ENCODE measurements at regions not wholly inside any gene's neighbourhood (a gene's known extent, or its start where the extent isn't known, plus 50 kb on each side); places are given as distances from the start of the nearest gene placed in this dataset.
"Not testable (repeated sequence)": the region's sequence is repeated elsewhere in the genome, so short reads cannot be mapped to it uniquely, and the experiment has no call there.

DNA sequence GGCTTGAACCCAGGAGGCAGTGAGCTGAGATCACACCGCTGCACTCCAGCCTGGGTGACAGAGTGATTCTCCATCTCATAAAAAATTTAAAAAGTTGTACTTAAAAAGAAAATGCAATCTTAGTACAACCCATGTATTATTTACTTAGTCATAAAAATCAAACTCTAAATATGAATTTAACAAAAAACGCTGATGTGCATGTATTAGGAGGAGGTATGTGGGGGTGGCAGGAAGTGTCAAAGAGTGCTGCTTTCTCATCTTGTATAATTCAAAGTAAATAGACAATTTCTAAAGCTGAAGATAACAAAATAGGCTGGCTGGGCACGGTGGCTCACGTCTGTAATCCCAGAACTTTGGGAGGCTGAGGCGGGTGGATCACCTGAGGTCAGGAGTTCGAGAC is 81.0 kb upstream of the NRBF2 start:
- Histone ChIP-seq H3K4me1 (ENCODE audit: control insufficient read depth, insufficient read depth, low read length, poor library complexity, severe bottlenecking) (no peaks in the 10 kb centered on the region), H3K36me3 (ENCODE audit: control insufficient read depth, insufficient read depth, low read length) (no peaks in the 10 kb centered on the region), H3K4me3 (ENCODE audit: extremely low read depth, insufficient read depth, low read length, poor library complexity, severe bottlenecking) (no peak overlapping the region), H3K9me3 (ENCODE audit: control insufficient read depth, low read length) (no peaks in the 10 kb centered on the region), H3K27ac (ENCODE audit: low read depth, low read length, severe bottlenecking) (no peak overlapping the region)
- WGBS, 2 experiments (ENCODE audit: insufficient coverage in 2 of 2): 86% methylated on average over 4 of the region's 6 CpGs; no CpG with 5 or more reads in 1 of the 2 experiments

DNA sequence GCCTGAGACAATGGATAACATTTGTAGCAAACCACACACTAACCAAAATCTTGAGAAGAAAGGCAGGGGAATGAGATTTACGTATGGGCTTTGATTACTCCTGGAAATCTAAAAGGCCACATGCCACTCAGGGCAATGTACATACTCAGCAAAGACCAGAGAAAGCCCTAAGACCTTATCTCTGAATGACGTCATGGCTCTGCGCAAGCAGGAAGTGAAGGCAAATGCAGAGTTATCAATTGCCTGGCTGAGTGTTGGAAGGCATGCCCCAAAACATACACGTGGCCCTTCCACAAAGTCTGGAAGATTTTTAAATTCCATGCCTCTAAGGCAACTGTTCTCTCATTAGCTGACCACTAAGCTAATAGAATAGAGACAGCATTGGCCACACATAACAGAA is 90.9 kb upstream of the NRBF2 start:
- peak overlapping the region; percentile 66 for H3K27ac ChIP-seq (ENCODE audit: low read depth, low read length, severe bottlenecking)
- peaks cover 7% of the 10 kb centered on the region for H3K4me1 ChIP-seq (ENCODE audit: control insufficient read depth, insufficient read depth, low read length, poor library complexity, severe bottlenecking)
- WGBS, 2 experiments (ENCODE audit: insufficient coverage in 2 of 2): 74 to 77% methylated on average over 2 to 3 of the region's 4 CpGs

GRCh38 chr10:63033616-63034185 is 99.4 kb upstream of the NRBF2 start:
- not testable (repeated sequence) for H3K36me3 ChIP-seq (ENCODE audit: control insufficient read depth, insufficient read depth, low read length); H3K9me3 ChIP-seq (ENCODE audit: control insufficient read depth, low read length); H3K4me1 ChIP-seq (ENCODE audit: control insufficient read depth, insufficient read depth, low read length, poor library complexity, severe bottlenecking); H3K27ac ChIP-seq (ENCODE audit: low read depth, low read length, severe bottlenecking); H3K4me3 ChIP-seq (ENCODE audit: extremely low read depth, insufficient read depth, low read length, poor library complexity, severe bottlenecking)
- 98% methylated on average over 12 of the region's 42 CpGs; no CpG with 5 or more reads in 1 of the 2 experiments for WGBS, 2 experiments (ENCODE audit: insufficient coverage in 2 of 2)

More for the DNA sequence above, 90.9 kb upstream of the NRBF2 start:
- Histone ChIP-seq H3K4me3 (ENCODE audit: extremely low read depth, insufficient read depth, low read length, poor library complexity, severe bottlenecking) (no peak overlapping the region), H3K9me3 (ENCODE audit: control insufficient read depth, low read length) (peaks cover 6% of the 10 kb centered on the region), H3K36me3 (ENCODE audit: control insufficient read depth, insufficient read depth, low read length) (no peaks in the 10 kb centered on the region)

DNA sequence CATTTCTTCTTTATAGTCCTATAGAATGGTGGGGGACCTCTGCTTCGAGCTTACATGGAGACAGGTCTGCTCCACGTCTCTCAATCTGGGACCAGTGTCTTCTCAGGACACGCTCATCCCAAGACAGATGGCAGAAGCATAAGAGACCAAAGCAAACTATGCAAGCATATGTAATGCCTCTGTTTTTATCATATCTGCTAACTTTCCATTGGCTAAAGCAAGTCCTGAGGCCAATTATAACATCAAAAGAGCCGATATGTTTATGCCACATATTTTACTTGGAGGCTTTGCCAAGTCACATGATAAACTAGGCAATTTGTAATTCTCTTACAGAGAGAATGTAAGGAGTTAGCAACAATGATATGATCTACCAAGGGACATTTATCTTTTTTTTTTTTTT is 102.6 kb upstream of the NRBF2 start:
- Histone ChIP-seq H3K9me3 (ENCODE audit: control insufficient read depth, low read length) (no peaks in the 10 kb centered on the region), H3K27ac (ENCODE audit: low read depth, low read length, severe bottlenecking) (no peak overlapping the region), H3K4me1 (ENCODE audit: control insufficient read depth, insufficient read depth, low read length, poor library complexity, severe bottlenecking) (no peaks in the 10 kb centered on the region), H3K4me3 (ENCODE audit: extremely low read depth, insufficient read depth, low read length, poor library complexity, severe bottlenecking) (no peak overlapping the region), H3K36me3 (ENCODE audit: control insufficient read depth, insufficient read depth, low read length) (no peaks in the 10 kb centered on the region)
- 80 to 100% methylated on average over 3 of the region's 4 CpGs for WGBS, 2 experiments (ENCODE audit: insufficient coverage in 2 of 2)

- no peaks in the 10 kb centered on the region for H3K4me1 ChIP-seq (ENCODE audit: control insufficient read depth, insufficient read depth, low read length, poor library complexity, severe bottlenecking)
- H3K27ac ChIP-seq (ENCODE audit: low read depth, low read length, severe bottlenecking): no peak overlapping the region
These were observed 105.6 kb upstream of the NRBF2 start for GRCh38 chr10:63027531-63027930.

GRCh38 chr10:63021225-63021624 is 111.9 kb upstream of the NRBF2 start:
- no peaks in the 10 kb centered on the region for H3K36me3 ChIP-seq (ENCODE audit: control insufficient read depth, insufficient read depth, low read length)
- no peaks in the 10 kb centered on the region for H3K4me1 ChIP-seq (ENCODE audit: control insufficient read depth, insufficient read depth, low read length, poor library complexity, severe bottlenecking)
- H3K4me3 ChIP-seq (ENCODE audit: extremely low read depth, insufficient read depth, low read length, poor library complexity, severe bottlenecking): no peak overlapping the region
- no peaks in the 10 kb centered on the region for H3K9me3 ChIP-seq (ENCODE audit: control insufficient read depth, low read length)
- whole genome bisulfite sequencing, 2 experiments (ENCODE audit: insufficient coverage in 2 of 2): 76 to 78% methylated on average over 1 of the region's 1 CpG
- no peak overlapping the region for H3K27ac ChIP-seq (ENCODE audit: low read depth, low read length, severe bottlenecking)

More at GRCh38 chr10:63027531-63027930, 105.6 kb upstream of the NRBF2 start:
- Histone ChIP-seq H3K4me3 (ENCODE audit: extremely low read depth, insufficient read depth, low read length, poor library complexity, severe bottlenecking) (no peak overlapping the region), H3K36me3 (ENCODE audit: control insufficient read depth, insufficient read depth, low read length) (no peaks in the 10 kb centered on the region), H3K9me3 (ENCODE audit: control insufficient read depth, low read length) (no peaks in the 10 kb centered on the region)
- WGBS, 2 experiments (ENCODE audit: insufficient coverage in 2 of 2): 78 to 85% methylated on average over 2 to 3 of the region's 6 CpGs

DNA sequence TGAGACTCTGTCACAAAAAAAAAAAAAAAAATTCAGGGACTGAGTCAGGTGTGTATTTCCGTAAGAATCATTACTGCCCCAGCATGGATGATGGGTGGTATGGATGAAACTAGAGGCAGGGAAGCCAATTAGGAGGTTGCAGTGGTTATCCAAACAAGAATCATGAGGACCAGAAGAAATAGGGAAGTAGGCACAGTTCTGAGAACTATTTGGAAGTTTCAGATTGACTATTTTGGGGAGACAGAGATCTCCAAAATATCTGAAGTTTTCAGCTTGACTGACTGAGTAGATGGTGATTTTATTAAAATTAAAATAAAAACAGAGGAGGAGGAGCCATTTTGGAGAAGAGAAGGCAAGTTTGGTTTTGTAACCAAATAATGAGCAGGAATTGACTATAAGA is 119.4 kb upstream of the NRBF2 start:
- Histone ChIP-seq H3K4me1 (ENCODE audit: control insufficient read depth, insufficient read depth, low read length, poor library complexity, severe bottlenecking) (no peaks in the 10 kb centered on the region), H3K4me3 (ENCODE audit: extremely low read depth, insufficient read depth, low read length, poor library complexity, severe bottlenecking) (no peak overlapping the region), H3K27ac (ENCODE audit: low read depth, low read length, severe bottlenecking) (no peak overlapping the region), H3K36me3 (ENCODE audit: control insufficient read depth, insufficient read depth, low read length) (no peaks in the 10 kb centered on the region), H3K9me3 (ENCODE audit: control insufficient read depth, low read length) (no peaks in the 10 kb centered on the region)
- WGBS, 2 experiments (ENCODE audit: insufficient coverage in 2 of 2): 86 to 100% methylated on average over 1 of the region's 1 CpG

GRCh38 chr10:63012623-63013022 is 120.5 kb upstream of the NRBF2 start:
- Histone ChIP-seq H3K4me1 (ENCODE audit: control insufficient read depth, insufficient read depth, low read length, poor library complexity, severe bottlenecking) (no peaks in the 10 kb centered on the region), H3K4me3 (ENCODE audit: extremely low read depth, insufficient read depth, low read length, poor library complexity, severe bottlenecking) (no peak overlapping the region), H3K9me3 (ENCODE audit: control insufficient read depth, low read length) (no peaks in the 10 kb centered on the region), H3K27ac (ENCODE audit: low read depth, low read length, severe bottlenecking) (no peak overlapping the region), H3K36me3 (ENCODE audit: control insufficient read depth, insufficient read depth, low read length) (no peaks in the 10 kb centered on the region)

GRCh38 chr10:63010203-63010602 is 122.9 kb upstream of the NRBF2 start:
- Histone ChIP-seq H3K9me3 (ENCODE audit: control insufficient read depth, low read length) (no peaks in the 10 kb centered on the region), H3K36me3 (ENCODE audit: control insufficient read depth, insufficient read depth, low read length) (no peaks in the 10 kb centered on the region), H3K4me3 (ENCODE audit: extremely low read depth, insufficient read depth, low read length, poor library complexity, severe bottlenecking) (no peak overlapping the region), H3K4me1 (ENCODE audit: control insufficient read depth, insufficient read depth, low read length, poor library complexity, severe bottlenecking) (no peaks in the 10 kb centered on the region), H3K27ac (ENCODE audit: low read depth, low read length, severe bottlenecking) (no peak overlapping the region)
- WGBS, 2 experiments (ENCODE audit: insufficient coverage in 2 of 2): no CpG with 5 or more reads among the region's 1 CpG

- Histone ChIP-seq H3K9me3 (ENCODE audit: control insufficient read depth, low read length) (no peaks in the 10 kb centered on the region), H3K27ac (ENCODE audit: low read depth, low read length, severe bottlenecking) (no peak overlapping the region), H3K4me3 (ENCODE audit: extremely low read depth, insufficient read depth, low read length, poor library complexity, severe bottlenecking) (no peak overlapping the region), H3K4me1 (ENCODE audit: control insufficient read depth, insufficient read depth, low read length, poor library complexity, severe bottlenecking) (no peaks in the 10 kb centered on the region), H3K36me3 (ENCODE audit: control insufficient read depth, insufficient read depth, low read length) (no peaks in the 10 kb centered on the region)
These were observed 124.6 kb upstream of the NRBF2 start for GRCh38 chr10:63008491-63008890.

DNA sequence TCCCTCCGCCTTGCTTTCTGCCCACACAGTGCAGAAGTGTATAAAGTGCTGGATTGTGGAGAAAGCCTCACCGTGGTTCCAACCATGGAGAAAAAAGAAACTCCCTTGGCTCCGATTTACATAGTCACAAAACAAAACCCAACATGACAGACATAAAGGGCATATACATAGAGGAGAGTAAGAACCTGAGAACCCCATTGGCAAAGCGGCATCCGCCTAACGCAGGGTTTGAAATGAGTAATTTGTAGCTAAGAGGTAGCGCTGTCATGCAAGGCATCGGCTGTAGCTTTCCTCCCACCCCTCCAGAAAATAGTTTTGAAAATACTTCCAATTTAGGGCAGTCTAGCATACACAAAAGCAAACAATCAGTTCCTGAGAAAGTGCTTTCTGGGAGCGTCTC is 126.0 kb upstream of the NRBF2 start:
- Histone ChIP-seq H3K27ac (ENCODE audit: low read depth, low read length, severe bottlenecking) (no peak overlapping the region), H3K4me1 (ENCODE audit: control insufficient read depth, insufficient read depth, low read length, poor library complexity, severe bottlenecking) (no peaks in the 10 kb centered on the region), H3K9me3 (ENCODE audit: control insufficient read depth, low read length) (no peaks in the 10 kb centered on the region), H3K4me3 (ENCODE audit: extremely low read depth, insufficient read depth, low read length, poor library complexity, severe bottlenecking) (no peak overlapping the region), H3K36me3 (ENCODE audit: control insufficient read depth, insufficient read depth, low read length) (no peaks in the 10 kb centered on the region)
- WGBS, 2 experiments (ENCODE audit: insufficient coverage in 2 of 2): 86 to 96% methylated on average over 4 to 5 of the region's 9 CpGs
